ENCODE measurements at regions not wholly inside any gene's neighbourhood (a gene's known extent, or its start where the extent isn't known, plus 50 kb on each side); places are given as distances from the start of the nearest gene placed in this dataset.

DNA sequence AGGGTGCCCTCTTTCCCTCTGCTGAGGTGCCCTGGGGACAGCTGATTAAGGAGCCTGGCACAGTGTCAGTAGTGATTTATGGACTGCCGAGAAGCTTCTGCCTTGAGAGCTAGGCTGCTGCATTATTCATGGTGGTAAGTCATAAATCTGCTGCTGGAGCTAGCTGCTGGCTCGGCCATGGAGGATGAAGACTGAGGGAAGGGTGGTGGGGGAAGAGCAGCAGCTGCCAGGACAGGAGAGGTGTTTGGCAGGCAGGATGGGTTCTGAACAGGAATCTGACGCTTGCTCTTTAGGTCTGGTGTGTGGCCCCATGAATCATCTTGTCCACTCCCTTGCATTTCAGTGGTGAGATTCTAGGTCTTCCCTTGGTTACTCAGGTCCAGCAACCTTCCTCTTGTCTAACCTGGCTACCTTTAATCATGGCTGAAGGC is 296.3 kb downstream of the DYSF start:
- no peak for TF ChIP-seq EZH2 (IDR thresholded peaks at IDR 0.05; ENCODE audit: borderline replicate concordance, low read depth, low read length, poor library complexity, severe bottlenecking)
- TF ChIP-seq, protein P1, sequence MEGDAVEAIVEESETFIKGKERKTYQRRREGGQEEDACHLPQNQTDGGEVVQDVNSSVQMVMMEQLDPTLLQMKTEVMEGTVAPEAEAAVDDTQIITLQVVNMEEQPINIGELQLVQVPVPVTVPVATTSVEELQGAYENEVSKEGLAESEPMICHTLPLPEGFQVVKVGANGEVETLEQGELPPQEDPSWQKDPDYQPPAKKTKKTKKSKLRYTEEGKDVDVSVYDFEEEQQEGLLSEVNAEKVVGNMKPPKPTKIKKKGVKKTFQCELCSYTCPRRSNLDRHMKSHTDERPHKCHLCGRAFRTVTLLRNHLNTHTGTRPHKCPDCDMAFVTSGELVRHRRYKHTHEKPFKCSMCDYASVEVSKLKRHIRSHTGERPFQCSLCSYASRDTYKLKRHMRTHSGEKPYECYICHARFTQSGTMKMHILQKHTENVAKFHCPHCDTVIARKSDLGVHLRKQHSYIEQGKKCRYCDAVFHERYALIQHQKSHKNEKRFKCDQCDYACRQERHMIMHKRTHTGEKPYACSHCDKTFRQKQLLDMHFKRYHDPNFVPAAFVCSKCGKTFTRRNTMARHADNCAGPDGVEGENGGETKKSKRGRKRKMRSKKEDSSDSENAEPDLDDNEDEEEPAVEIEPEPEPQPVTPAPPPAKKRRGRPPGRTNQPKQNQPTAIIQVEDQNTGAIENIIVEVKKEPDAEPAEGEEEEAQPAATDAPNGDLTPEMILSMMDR (conservative IDR thresholded peaks at IDR 0.05; ENCODE audit: low read depth, low read length) = no peak
- Histone ChIP-seq H3K9me3 (ENCODE audit: low read depth, low read length, poor library complexity, severe bottlenecking) (no peaks in the 10 kb centered on the region), H3K4me3 (ENCODE audit: low read depth, low read length, poor library complexity, severe bottlenecking) (no peak overlapping the region), H3K4me1 (ENCODE audit: insufficient read depth, low read length, poor library complexity, severe bottlenecking) (peaks cover 13% of the 10 kb centered on the region), H3K36me3 (ENCODE audit: insufficient read depth, low read length, poor library complexity, severe bottlenecking) (no peaks in the 10 kb centered on the region), H3K27me3 (replicated peaks; ENCODE audit: insufficient read depth, low read depth, low read length, poor library complexity) (no peaks in the 10 kb centered on the region), H3K27ac (ENCODE audit: low read depth, low read length, poor library complexity, severe bottlenecking) (no peak overlapping the region)
- no TSS peak for BruUV-seq (replicated peaks)
- intact Hi-C loops (cut with micrococcal nuclease; ENCODE audit: unreplicated experiment) = no loop called here
- DNase-seq (ENCODE audit: low spot score) = peak; percentile 82
- CTCF ChIA-PET = no interaction called here
- POLR2A ChIA-PET (ENCODE audit: low non-redundant PET) = no interaction called here

DNA sequence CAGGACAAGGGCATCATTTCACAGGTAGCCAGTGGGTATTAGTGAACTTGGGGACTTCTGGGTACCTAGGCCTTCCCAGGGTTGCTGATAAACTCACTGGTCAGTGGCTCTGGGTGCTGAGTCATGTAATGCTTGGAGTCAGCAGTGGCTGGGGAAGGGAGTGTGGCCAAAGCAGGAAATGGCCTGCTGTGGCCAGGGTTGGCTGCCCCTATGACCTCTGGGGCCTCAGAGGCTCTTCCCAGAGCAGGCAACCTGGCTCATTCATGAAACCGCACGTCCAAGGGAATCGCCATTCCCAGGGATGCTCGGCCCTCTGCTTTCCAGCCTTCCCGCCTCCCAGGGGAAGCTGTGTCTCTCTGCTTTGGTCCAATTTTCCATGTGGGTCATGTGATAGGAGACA is 294.9 kb downstream of the DYSF start:
- CTCF ChIA-PET = no interaction called here
- TF ChIP-seq, protein P1 (conservative IDR thresholded peaks at IDR 0.05; ENCODE audit: low read depth, low read length) = no peak
- POLR2A ChIA-PET (ENCODE audit: low non-redundant PET) = no interaction called here
- no peak for DNase-seq (ENCODE audit: low spot score)
- BruUV-seq (replicated peaks) = no TSS peak
- intact Hi-C loops (cut with micrococcal nuclease; ENCODE audit: unreplicated experiment) = no loop called here
- Histone ChIP-seq H3K27ac (ENCODE audit: low read depth, low read length, poor library complexity, severe bottlenecking) (no peak overlapping the region), H3K4me3 (ENCODE audit: low read depth, low read length, poor library complexity, severe bottlenecking) (no peak overlapping the region), H3K36me3 (ENCODE audit: insufficient read depth, low read length, poor library complexity, severe bottlenecking) (no peaks in the 10 kb centered on the region), H3K27me3 (replicated peaks; ENCODE audit: insufficient read depth, low read depth, low read length, poor library complexity) (no peaks in the 10 kb centered on the region), H3K9me3 (ENCODE audit: low read depth, low read length, poor library complexity, severe bottlenecking) (no peaks in the 10 kb centered on the region), H3K4me1 (ENCODE audit: insufficient read depth, low read length, poor library complexity, severe bottlenecking) (peaks cover 15% of the 10 kb centered on the region)

DNA sequence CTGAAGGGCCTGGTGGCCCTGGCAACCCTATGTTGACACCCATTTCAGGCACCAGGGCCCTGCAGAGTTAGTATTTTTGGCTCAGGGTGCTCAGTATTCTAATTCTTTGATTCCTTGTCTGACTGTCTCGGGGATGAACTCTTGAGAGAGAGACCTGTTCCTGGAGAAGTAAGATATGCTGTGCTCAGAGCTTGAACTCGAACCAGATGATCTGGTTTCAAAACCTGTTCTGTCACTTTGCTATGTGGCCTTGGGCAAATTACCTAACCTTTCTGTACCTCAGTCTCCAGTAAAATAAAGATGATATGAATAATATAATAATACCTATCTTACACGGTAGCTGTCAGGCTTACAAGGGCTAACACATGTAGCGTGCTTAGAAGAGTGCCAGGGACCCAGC is 294.2 kb downstream of the DYSF start:
- POLR2A ChIA-PET (ENCODE audit: low non-redundant PET) = no interaction called here

More for the DNA sequence above, 294.2 kb downstream of the DYSF start:
- Histone ChIP-seq H3K9me3 (ENCODE audit: low read depth, low read length, poor library complexity, severe bottlenecking) (no peaks in the 10 kb centered on the region), H3K36me3 (ENCODE audit: insufficient read depth, low read length, poor library complexity, severe bottlenecking) (no peaks in the 10 kb centered on the region), H3K27ac (ENCODE audit: low read depth, low read length, poor library complexity, severe bottlenecking) (no peak overlapping the region), H3K4me1 (ENCODE audit: insufficient read depth, low read length, poor library complexity, severe bottlenecking) (peaks cover 20% of the 10 kb centered on the region), H3K27me3 (replicated peaks; ENCODE audit: insufficient read depth, low read depth, low read length, poor library complexity) (no peaks in the 10 kb centered on the region), H3K4me3 (ENCODE audit: low read depth, low read length, poor library complexity, severe bottlenecking) (no peak overlapping the region)
- CTCF ChIA-PET = no interaction called here
- intact Hi-C loops (cut with micrococcal nuclease; ENCODE audit: unreplicated experiment) = no loop called here
- BruUV-seq (replicated peaks) = no TSS peak
- no peak for TF ChIP-seq EZH2 (IDR thresholded peaks at IDR 0.05; ENCODE audit: borderline replicate concordance, low read depth, low read length, poor library complexity, severe bottlenecking)
- TF ChIP-seq, protein P1 (conservative IDR thresholded peaks at IDR 0.05; ENCODE audit: low read depth, low read length) = no peak
- no peak for DNase-seq (ENCODE audit: low spot score)

All from A673 (cell line).